PC-9 (cell line): ENCODE measurements at regions not wholly inside any gene's neighbourhood (a gene's known extent, or its start where the extent isn't known, plus 50 kb on each side); places are given as distances from the start of the nearest gene placed in this dataset.

Experiments used
- BruUV-seq: library from RNA; stranded (reverse); fragments of 400-500 nt; replicated peaks from 2 replicates; lab custom pipeline; 2021; lab: Mats Ljungman, UMichigan
- CTCF ChIA-PET: fragments of 300-600 bp; sonication (Branson Sonifier 250); formaldehyde crosslinking; loops from one replicate; lab custom pipeline; 2022; ENCODE audit warnings: antibody characterized with exemption; lab: Charles Lee
- POLR2A ChIA-PET: fragments of 300-600 bp; sonication (Branson Sonifier 250); formaldehyde crosslinking; loops from one replicate; lab custom pipeline; 2022; ENCODE audit warnings: antibody characterized with exemption; ENCODE audit not compliant: unreplicated experiment; lab: Charles Lee
- DNase-seq, 2 experiments: peaks; one replicate each; pipeline versions ENCODE4 v3.0.0 to v3.0.0-alpha.2; 2015 to 2022; ENCODE audit warnings: mixed read lengths in 1 of 2
- H2AFZ ChIP-seq: fragments of 200-600 bp; sonication (generic); 2 replicates; pipeline ENCODE4 v1.8.1; 2017; ENCODE audit warnings: antibody characterized with exemption
- H3F3A ChIP-seq: fragments of 200-600 bp; sonication (generic); 2 replicates; pipeline ENCODE4 v1.8.1; 2017; ENCODE audit warnings: antibody characterized with exemption, mild to moderate bottlenecking, low read depth; ENCODE audit not compliant: insufficient read depth
- H3K27ac ChIP-seq: fragments of 200-600 bp; sonication (generic); 2 replicates; pipeline ENCODE4 v1.6.1; 2016; ENCODE audit warnings: mixed run types
- H3K27me3 ChIP-seq: fragments of 200-600 bp; sonication (generic); 2 replicates; pipeline ENCODE4 v1.6.1; 2016; ENCODE audit warnings: low read depth, mixed run types; ENCODE audit not compliant: insufficient read depth
- H3K36me3 ChIP-seq: fragments of 200-600 bp; sonication (generic); 2 replicates; pipeline ENCODE4 v1.6.1; 2016; ENCODE audit warnings: low read depth, mixed run types
- H3K4me1 ChIP-seq: fragments of 200-600 bp; sonication (generic); replicated peaks from 2 replicates; pipeline ENCODE4 v1.6.1; 2016; ENCODE audit warnings: mixed run types; ENCODE audit not compliant: insufficient read depth
- H3K4me2 ChIP-seq: fragments of 200-600 bp; sonication (generic); 2 replicates; pipeline ENCODE4 v1.6.1; 2017; ENCODE audit warnings: mixed run types
- H3K4me3 ChIP-seq: fragments of 200-600 bp; sonication (generic); 2 replicates; pipeline ENCODE4 v1.6.1; 2016; ENCODE audit warnings: mixed run types
- H3K79me2 ChIP-seq: fragments of 200-600 bp; sonication (generic); 2 replicates; pipeline ENCODE4 v1.6.1; 2017; ENCODE audit warnings: low read depth, mixed run types
- H3K9me2 ChIP-seq: fragments of 200-600 bp; sonication (generic); 2 replicates; pipeline ENCODE4 v1.8.1; 2017; ENCODE audit warnings: mild to moderate bottlenecking; ENCODE audit not compliant: insufficient read depth
- H3K9me3 ChIP-seq: fragments of 200-600 bp; sonication (generic); 2 replicates; pipeline ENCODE4 v1.8.1; 2016; ENCODE audit warnings: low read depth; ENCODE audit not compliant: insufficient read depth
- H4K20me1 ChIP-seq: fragments of 200-600 bp; sonication (generic); 2 replicates; pipeline ENCODE4 v1.8.1; 2017; ENCODE audit not compliant: insufficient read depth
- EZH2 ChIP-seq: fragments of 200-600 bp; sonication (generic); IDR thresholded peaks from 2 replicates; pipeline ENCODE4 v1.8.0; 2017; ENCODE audit warnings: antibody characterized with exemption, low read depth
- intact Hi-C: fragments of 100-400 bp; cut with micrococcal nuclease; formaldehyde crosslinking; loops from one replicate; pipeline ENCODE4 v1.10.0; 2022; ENCODE audit not compliant: unreplicated experiment
- TF ChIP-seq, protein P1 (sequence below): fragments of 200-600 bp; sonication (generic); conservative IDR thresholded peaks from 2 replicates; pipeline ENCODE4 v1.6.1; 2017; ENCODE audit warnings: mixed run types, antibody characterized with exemption, mild to moderate bottlenecking, moderate library complexity

DNA sequence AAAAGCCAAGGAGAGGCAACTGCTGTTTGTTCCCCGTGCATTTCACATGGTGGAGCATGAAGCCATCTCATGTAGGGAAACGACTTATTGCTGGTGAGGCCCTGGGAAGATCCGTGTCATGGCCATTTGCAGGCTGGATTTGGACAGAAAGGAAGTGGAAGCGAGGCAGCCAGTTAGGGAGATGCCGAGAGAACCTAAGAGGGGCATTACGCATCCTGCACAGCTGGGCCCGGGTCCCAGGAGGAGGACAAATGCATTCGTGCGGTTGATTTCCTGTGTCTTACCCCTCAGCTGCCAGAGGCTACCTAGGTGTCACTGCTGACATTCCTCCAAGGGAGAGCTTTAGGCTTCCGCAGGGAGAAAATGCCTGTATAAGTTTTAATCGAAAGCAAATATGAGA is 316.2 kb upstream of the CDYL start:
- Histone ChIP-seq H3K9me3 (no peaks in the 10 kb centered on the region), H3K27me3 (no peaks in the 10 kb centered on the region), H3K9me2 (no peaks in the 10 kb centered on the region), H4K20me1 (no peaks in the 10 kb centered on the region), H3F3A (0 out of 2 replicates have a peak, but pooled peaks cover 9% of the 10 kb centered on the region), H3K4me1 (peaks cover 6% of the 10 kb centered on the region), H3K4me3 (no peak overlapping the region), H3K79me2 (no peaks in the 10 kb centered on the region), H2AFZ (no peak overlapping the region), H3K36me3 (no peaks in the 10 kb centered on the region), H3K27ac (no peak overlapping the region), H3K4me2 (no peak overlapping the region)
- CTCF ChIA-PET: no interaction called here
- POLR2A ChIA-PET: no interaction called here
- no TSS peak for BruUV-seq
- TF ChIP-seq EZH2: no peak
- TF ChIP-seq, protein P1, sequence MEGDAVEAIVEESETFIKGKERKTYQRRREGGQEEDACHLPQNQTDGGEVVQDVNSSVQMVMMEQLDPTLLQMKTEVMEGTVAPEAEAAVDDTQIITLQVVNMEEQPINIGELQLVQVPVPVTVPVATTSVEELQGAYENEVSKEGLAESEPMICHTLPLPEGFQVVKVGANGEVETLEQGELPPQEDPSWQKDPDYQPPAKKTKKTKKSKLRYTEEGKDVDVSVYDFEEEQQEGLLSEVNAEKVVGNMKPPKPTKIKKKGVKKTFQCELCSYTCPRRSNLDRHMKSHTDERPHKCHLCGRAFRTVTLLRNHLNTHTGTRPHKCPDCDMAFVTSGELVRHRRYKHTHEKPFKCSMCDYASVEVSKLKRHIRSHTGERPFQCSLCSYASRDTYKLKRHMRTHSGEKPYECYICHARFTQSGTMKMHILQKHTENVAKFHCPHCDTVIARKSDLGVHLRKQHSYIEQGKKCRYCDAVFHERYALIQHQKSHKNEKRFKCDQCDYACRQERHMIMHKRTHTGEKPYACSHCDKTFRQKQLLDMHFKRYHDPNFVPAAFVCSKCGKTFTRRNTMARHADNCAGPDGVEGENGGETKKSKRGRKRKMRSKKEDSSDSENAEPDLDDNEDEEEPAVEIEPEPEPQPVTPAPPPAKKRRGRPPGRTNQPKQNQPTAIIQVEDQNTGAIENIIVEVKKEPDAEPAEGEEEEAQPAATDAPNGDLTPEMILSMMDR: no peak
- DNase-seq: no peak
- intact Hi-C loops: loop anchor here (10.0 kb wide), 1 partner anchor 145 kb away; no protein-coding TSS in a partner anchor

DNA sequence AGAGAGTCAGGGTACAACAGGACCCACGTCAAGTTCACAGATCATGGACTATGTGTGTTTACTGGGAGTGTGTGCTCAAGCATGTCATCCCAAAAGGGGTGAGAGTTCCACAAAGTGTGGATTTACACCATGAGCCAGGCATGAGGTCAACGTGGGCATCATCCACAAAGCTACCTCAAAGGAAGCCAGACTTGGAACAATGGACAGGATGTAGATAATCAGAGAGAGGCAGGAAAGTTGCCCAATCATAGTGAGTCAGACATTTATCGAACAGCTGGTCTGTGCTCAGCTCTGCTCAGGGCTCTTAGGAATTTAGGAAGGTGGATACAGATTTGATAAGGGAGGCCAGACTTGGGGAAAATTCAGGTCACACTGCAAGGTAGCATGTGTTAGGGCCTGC is 317.2 kb upstream of the CDYL start:
- peaks cover 6% of the 10 kb centered on the region for H3K4me1 ChIP-seq
- peak overlapping the region; percentile 27; the same call in 1 of the 2 replicates for H3K27ac ChIP-seq
- ChIA-PET POLR2A (no interaction called here), CTCF (no interaction called here)
- no peak overlapping the region for H3K4me3 ChIP-seq
- intact Hi-C loops: loop anchor here (10.0 kb wide), 1 partner anchor 144 kb away; no protein-coding TSS in a partner anchor
- no peak overlapping the region for H3K4me2 ChIP-seq
- H2AFZ ChIP-seq: no peak overlapping the region
- H3K9me2 ChIP-seq: no peaks in the 10 kb centered on the region
- H3K79me2 ChIP-seq: no peaks in the 10 kb centered on the region
- H3K27me3 ChIP-seq: no peaks in the 10 kb centered on the region
- peak; percentile 43 to 80 for DNase-seq
- H3K36me3 ChIP-seq: no peaks in the 10 kb centered on the region
- TF ChIP-seq, protein P1: no peak
- no peak for TF ChIP-seq EZH2
- H3K9me3 ChIP-seq: no peaks in the 10 kb centered on the region
- 0 out of 2 replicates have a peak, but pooled peaks cover 9% of the 10 kb centered on the region for H3F3A ChIP-seq
- BruUV-seq: no TSS peak
- H4K20me1 ChIP-seq: no peaks in the 10 kb centered on the region

DNA sequence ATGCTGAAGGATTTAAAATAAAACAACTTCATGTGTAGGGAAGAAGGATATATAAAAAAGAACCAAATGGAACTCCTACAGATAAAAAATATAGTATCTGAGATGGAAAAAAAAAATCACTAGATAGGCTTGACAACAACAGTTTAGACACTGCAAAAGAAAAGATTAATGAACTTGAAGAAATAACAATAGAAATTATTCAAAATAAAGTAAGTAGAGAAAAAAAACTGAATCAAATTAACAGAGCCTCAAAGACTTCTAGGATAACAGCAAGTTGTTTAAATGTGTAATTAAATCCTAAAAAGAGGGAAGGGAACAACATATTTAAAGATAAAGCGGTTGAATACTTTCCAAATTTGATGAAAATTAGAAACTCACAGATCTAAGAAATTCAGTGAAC is 316.3 kb upstream of the ECI2 start:
- Histone ChIP-seq H3K9me2 (no peaks in the 10 kb centered on the region), H3K36me3 (no peaks in the 10 kb centered on the region), H3K4me1 (0 out of 2 replicates have a peak, but pooled peaks cover 6% of the 10 kb centered on the region), H3K9me3 (no peaks in the 10 kb centered on the region), H3K27me3 (no peaks in the 10 kb centered on the region), H2AFZ (no peak overlapping the region), H3K27ac (no peak overlapping the region), H3F3A (no peaks in the 10 kb centered on the region), H3K79me2 (no peaks in the 10 kb centered on the region), H3K4me2 (no peak overlapping the region), H3K4me3 (no peak overlapping the region), H4K20me1 (no peaks in the 10 kb centered on the region)
- intact Hi-C loops: loop anchor here (10.0 kb wide), 1 partner anchor 137 kb away; no protein-coding TSS in a partner anchor
- BruUV-seq: no TSS peak
- no peak for DNase-seq
- no peak for TF ChIP-seq EZH2
- TF ChIP-seq, protein P1: no peak
- ChIA-PET POLR2A (no interaction called here), CTCF (no interaction called here)
